ENCODE measurements at regions not wholly inside any gene's neighbourhood (a gene's known extent, or its start where the extent isn't known, plus 50 kb on each side); places are given as distances from the start of the nearest gene placed in this dataset.

DNA sequence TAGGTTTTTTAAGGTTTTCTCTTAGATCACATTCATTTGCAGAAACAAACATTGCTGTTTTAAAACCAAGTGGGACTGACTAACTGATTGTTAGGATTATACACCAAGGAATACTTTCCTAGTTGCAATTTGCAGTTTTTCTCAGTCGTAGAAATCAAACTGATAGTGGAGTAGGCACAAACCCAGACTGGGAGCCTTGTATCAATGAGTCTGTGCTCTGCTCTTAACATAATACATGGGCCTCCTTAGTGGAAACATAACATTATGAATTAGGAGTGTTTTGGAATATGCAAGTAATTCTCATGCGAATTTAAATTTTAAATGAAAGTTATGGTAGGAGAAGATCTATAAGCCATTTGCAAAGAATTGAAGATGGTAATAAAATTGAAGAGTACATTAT lies 223.5 kb downstream of the CLCN4 start:
- no peak for TF ChIP-seq POLR2AphosphoS5 (IDR thresholded peaks at IDR 0.05; ENCODE audit: low read depth, low read length)
- no peak for TF ChIP-seq TAF1 (IDR thresholded peaks at IDR 0.05; ENCODE audit: borderline replicate concordance, low read depth, low read length)
- no peak for TF ChIP-seq POLR2A (IDR thresholded peaks at IDR 0.05; ENCODE audit: low read depth, low read length)

Measured in GM12892 (cell line).